NCI-H82 (cell line): ENCODE measurements at regions not wholly inside any gene's neighbourhood (a gene's known extent, or its start where the extent isn't known, plus 50 kb on each side); places are given as distances from the start of the nearest gene placed in this dataset.

Experiments
- DNase-seq: peaks from one replicate; lab custom pipeline; 2025; lab: John Stamatoyannopoulos, UW

DNA sequence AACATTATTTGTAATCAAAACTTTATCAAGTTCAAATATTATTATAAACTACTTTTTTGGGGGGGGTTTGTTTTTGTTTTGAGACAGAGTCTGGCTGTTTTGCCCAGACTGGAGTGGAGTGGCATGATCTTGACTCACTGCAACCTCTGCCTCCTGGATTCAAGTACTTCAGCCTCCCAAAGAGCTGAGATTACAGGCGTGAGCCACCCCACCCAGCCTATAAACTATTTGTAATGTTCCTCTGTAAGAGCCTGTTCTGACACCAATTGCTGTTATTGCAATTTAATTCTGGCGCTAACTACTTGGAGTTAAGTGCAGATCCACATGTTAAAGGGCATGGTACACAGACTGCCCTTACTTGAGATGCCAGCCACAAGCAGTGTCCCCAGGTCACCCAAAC lies 478.1 kb upstream of the NRP1 start:
- DNase-seq: no peak

- no peak for DNase-seq
Observed at GRCh38 chr10:33810986-33811385, 476.5 kb upstream of the NRP1 start.

DNA sequence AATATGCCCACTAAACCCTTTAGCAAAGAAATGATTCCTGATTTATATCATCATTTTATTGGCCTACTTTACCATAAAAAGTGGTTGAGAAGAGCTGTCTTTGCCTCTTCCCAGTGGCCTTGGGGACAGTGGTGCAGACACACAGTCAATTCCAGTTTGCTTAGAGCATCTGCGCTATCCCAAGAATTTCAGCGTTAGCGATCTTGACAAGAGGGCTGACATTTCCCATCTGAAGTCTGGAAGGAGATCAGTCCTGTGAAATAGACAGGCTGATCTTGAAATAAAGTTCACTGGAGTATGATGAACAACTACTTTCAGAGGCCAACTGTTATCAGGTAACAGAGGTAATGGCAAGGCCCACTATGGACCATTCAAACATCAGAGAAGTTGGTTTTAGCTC lies 475.3 kb upstream of the NRP1 start:
- no peak for DNase-seq

DNA sequence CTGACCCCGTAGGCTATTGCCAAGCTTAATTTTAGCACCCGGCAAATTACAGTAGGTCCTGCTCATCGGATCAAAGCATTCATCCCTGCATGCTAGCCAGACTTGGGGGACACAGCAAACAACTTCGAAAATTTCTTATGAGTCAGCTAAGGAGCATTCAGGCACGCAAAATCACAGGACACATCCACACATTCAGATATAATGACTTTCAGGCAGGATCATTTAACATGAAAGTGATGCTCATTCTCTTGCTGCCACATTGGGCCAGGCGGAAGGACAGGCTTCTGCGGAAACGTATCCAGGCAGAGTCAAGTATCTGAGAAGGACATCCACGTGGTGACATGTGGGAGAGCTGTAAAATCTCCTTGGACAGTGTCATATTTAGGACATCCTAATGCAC lies 474.0 kb upstream of the NRP1 start:
- DNase-seq: no peak

GRCh38 chr10:33807531-33808359 lies 473.3 kb upstream of the NRP1 start:
- no peak for DNase-seq

DNA sequence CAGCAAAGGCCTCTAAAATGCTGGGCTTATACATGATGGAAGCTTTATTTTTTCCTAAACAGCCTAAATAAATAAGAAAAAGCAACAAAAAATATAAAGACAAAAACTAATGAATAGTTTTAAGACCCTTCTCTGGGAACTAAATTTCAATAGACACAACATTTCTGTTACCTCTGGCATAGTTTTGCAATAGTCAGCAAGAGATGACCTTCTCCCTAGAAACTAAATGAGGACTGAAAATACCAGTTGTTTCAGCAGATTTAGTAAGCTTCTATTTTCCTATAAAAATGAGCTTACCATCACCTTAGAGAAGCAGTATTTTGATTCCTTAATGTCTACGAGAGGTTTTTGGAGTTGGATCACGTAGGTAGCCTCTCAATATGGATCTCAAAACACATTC lies 471.4 kb upstream of the NRP1 start:
- no peak for DNase-seq

GRCh38 chr10:33804584-33804983 lies 470.1 kb upstream of the NRP1 start:
- no peak for DNase-seq

GRCh38 chr10:33803248-33803647 lies 468.8 kb upstream of the NRP1 start:
- no peak for DNase-seq

DNA sequence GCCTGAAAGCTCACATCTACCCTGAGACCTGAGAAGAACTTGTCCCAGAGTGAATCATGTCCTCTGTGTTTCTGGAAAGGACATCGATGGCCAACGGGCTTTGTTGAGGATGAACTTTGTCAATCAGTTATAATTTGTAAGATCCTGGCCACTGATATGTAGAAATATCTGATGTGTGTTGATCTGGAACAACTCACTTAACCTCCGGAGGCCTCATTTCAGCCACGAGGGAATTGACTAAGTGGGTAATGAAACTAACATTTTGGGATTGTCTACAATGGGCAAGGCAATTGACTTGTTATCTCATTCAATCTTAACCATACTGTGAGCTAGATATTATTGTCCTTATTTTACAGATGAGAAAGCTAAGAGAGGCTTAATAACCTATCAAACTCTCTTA lies 468.1 kb upstream of the NRP1 start:
- no peak for DNase-seq

DNA sequence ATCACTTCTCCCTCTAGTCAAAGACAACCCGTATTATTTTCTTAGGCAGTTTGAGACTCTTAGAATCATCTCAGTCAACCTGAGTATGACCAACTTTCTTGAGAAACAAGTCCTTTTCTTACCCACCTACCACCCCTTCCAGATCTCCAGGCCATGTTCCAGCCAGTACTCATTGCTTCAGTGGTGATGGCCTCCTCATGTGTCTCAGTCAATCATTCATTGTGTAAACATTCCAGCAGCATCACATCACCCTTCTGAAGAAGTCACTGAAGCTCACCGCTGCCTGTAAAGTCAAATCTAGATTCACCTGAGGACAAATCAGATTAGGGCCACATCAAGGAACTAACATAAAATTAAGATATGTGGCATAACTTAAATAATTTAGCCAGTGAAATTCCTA lies 467.2 kb upstream of the NRP1 start:
- no peak for DNase-seq

GRCh38 chr10:33800986-33801385 lies 466.5 kb upstream of the NRP1 start:
- no peak for DNase-seq

GRCh38 chr10:33800545-33800944 lies 466.1 kb upstream of the NRP1 start:
- DNase-seq: no peak

DNA sequence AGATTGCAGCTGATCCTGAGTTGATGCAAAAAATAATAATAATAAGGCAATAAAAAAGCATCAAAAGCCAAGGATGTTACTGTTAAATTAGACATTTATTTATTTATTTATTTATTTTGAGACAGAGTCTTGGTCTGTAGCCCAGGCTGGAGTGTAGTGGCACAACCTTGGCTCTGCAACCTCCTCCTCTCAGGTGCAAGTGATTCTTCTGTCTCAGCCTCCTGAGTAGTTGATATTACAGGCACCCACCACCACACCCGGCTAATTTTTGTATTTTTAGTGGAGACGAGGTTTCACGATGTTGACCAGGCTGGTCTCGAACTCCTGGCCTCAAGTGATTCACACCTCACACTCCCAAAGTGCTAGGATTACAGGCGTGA lies 465.5 kb upstream of the NRP1 start:
- DNase-seq: no peak

GRCh38 chr10:33799281-33799943 lies 464.9 kb upstream of the NRP1 start:
- no peak for DNase-seq

- no peak for DNase-seq
Observed at GRCh38 chr10:33798754-33799153, 464.3 kb upstream of the NRP1 start.

DNA sequence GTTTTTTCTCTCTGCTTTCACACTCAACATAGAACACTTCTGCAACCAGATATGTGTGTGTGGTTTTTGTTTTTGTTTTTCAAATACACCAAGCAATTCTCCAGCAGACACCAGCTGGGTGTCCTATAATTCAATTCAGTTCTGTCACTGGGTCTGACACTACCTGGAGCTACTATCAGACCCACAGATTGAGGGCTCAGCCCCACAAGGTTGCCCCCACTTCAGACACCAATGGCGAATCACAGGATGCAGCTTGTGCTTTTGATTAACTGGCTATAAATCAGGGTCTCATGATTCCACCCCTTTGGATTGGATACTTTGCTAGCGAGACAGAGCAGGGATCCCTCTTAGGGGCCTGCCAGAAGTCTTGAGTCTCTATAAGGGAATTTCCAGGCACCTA lies 462.2 kb upstream of the NRP1 start:
- DNase-seq: no peak

GRCh38 chr10:33795529-33795928 lies 461.1 kb upstream of the NRP1 start:
- no peak for DNase-seq

GRCh38 chr10:33794460-33794859 lies 460.0 kb upstream of the NRP1 start:
- no peak for DNase-seq

- DNase-seq: no peak
Observed at GRCh38 chr10:33793793-33794192, 459.3 kb upstream of the NRP1 start.

- no peak for DNase-seq
Observed at GRCh38 chr10:33791272-33791660, 456.8 kb upstream of the NRP1 start.

- no peak for DNase-seq
Observed at GRCh38 chr10:33790521-33791271, 456.2 kb upstream of the NRP1 start.

GRCh38 chr10:33783557-33783956 lies 449.1 kb upstream of the NRP1 start:
- DNase-seq: no peak

GRCh38 chr10:33783078-33783477 lies 448.6 kb upstream of the NRP1 start:
- DNase-seq: no peak
